DOHH2 (cell line): ENCODE measurements at regions not wholly inside any gene's neighbourhood (a gene's known extent, or its start where the extent isn't known, plus 50 kb on each side); places are given as distances from the start of the nearest gene placed in this dataset.

ENCODE experiments used
- H3F3A ChIP-seq: fragments of 200-600 bp; sonication (generic), shearing (Covaris generic); 2 replicates; pipeline ENCODE4 v1.6.0; 2016; ENCODE audit warnings: antibody characterized with exemption, mild to moderate bottlenecking; ENCODE audit not compliant: control insufficient read depth, insufficient read depth
- H3K27ac ChIP-seq: fragments of 200-600 bp; sonication (generic); 2 replicates; pipeline ENCODE4 v1.5.1; 2014; ENCODE audit warnings: low read depth, mild to moderate bottlenecking, low read length, moderate library complexity
- H3K27me3 ChIP-seq: fragments of 200-600 bp; sonication (generic); 2 replicates; pipeline ENCODE4 v1.6.1; 2014; ENCODE audit warnings: mild to moderate bottlenecking, low read length, mixed read lengths; ENCODE audit not compliant: control insufficient read depth
- H3K36me3 ChIP-seq: fragments of 200-600 bp; sonication (generic); 2 replicates; pipeline ENCODE4 v1.6.1; 2014; ENCODE audit warnings: mild to moderate bottlenecking, low read length, moderate library complexity, mixed read lengths; ENCODE audit not compliant: control insufficient read depth
- H3K4me1 ChIP-seq: fragments of 200-600 bp; sonication (generic); 2 replicates; pipeline ENCODE4 v1.6.1; 2014; ENCODE audit warnings: mild to moderate bottlenecking, low read length, mixed read lengths; ENCODE audit not compliant: control insufficient read depth
- H3K4me2 ChIP-seq: fragments of 200-600 bp; sonication (generic); 2 replicates; pipeline ENCODE4 v1.6.0; 2014; ENCODE audit warnings: mild to moderate bottlenecking, low read length, moderate library complexity
- H3K4me3 ChIP-seq: fragments of 200-600 bp; sonication (generic); 2 replicates; pipeline ENCODE4 v1.5.1; 2014; ENCODE audit warnings: mild to moderate bottlenecking, low read length, mixed read lengths
- H3K79me2 ChIP-seq: fragments of 200-600 bp; sonication (generic); 2 replicates; pipeline ENCODE4 v1.6.1; 2014; ENCODE audit warnings: mild to moderate bottlenecking, low read length, mixed read lengths; ENCODE audit not compliant: control insufficient read depth
- H3K9me2 ChIP-seq: fragments of 200-600 bp; sonication (generic); replicated peaks from 2 replicates; pipeline ENCODE4 v1.6.1; 2014; ENCODE audit warnings: mild to moderate bottlenecking, low read length, mixed read lengths; ENCODE audit not compliant: control insufficient read depth
- H3K9me3 ChIP-seq: fragments of 200-600 bp; sonication (generic); 2 replicates; pipeline ENCODE4 v1.6.1; 2014; ENCODE audit warnings: antibody characterized with exemption, low read length, mixed read lengths; ENCODE audit not compliant: control insufficient read depth, insufficient read depth
- H4K20me1 ChIP-seq: fragments of 200-600 bp; sonication (generic); 2 replicates; pipeline ENCODE4 v1.6.0; 2014; ENCODE audit warnings: low read depth, mild to moderate bottlenecking, antibody characterized with exemption, low read length, moderate library complexity; ENCODE audit not compliant: control insufficient read depth, insufficient read depth
- EZH2phosphoT487 ChIP-seq: fragments of 200-600 bp; sonication (generic); IDR thresholded peaks from 2 replicates; pipeline ENCODE4 v1.6.1; 2017; ENCODE audit warnings: borderline replicate concordance, mild to moderate bottlenecking, antibody characterized with exemption, low read length, moderate library complexity, mixed read lengths
- TF ChIP-seq, protein P1 (sequence below): fragments of 200-600 bp; sonication (generic); IDR thresholded peaks from one replicate; pipeline ENCODE4 v1.5.1; 2014; ENCODE audit warnings: antibody characterized with exemption, mild to moderate bottlenecking, low read depth, low read length; ENCODE audit not compliant: poor library complexity, severe bottlenecking

DNA sequence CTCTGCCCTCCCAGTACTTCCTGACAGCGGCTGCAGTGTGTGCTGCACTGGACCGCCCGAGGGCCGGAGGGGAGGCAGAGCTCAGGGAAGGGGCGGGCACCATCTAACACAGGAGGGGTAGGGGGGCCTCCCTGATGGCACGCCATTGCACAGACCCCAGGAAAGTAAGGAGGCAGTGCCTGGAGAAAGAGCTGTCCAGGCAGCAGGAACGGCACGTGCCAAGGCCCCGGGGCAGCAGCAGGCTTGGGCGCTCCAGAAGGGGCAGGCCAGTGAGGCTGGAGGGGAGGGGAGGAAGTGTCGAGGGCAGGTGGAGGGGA is 110.7 kb downstream of the CRYAA start:
- no peaks in the 10 kb centered on the region for H3K36me3 ChIP-seq
- H3K9me3 ChIP-seq: no peaks in the 10 kb centered on the region
- no peaks in the 10 kb centered on the region for H3F3A ChIP-seq
- no peak for TF ChIP-seq EZH2phosphoT487
- TF ChIP-seq, protein P1, sequence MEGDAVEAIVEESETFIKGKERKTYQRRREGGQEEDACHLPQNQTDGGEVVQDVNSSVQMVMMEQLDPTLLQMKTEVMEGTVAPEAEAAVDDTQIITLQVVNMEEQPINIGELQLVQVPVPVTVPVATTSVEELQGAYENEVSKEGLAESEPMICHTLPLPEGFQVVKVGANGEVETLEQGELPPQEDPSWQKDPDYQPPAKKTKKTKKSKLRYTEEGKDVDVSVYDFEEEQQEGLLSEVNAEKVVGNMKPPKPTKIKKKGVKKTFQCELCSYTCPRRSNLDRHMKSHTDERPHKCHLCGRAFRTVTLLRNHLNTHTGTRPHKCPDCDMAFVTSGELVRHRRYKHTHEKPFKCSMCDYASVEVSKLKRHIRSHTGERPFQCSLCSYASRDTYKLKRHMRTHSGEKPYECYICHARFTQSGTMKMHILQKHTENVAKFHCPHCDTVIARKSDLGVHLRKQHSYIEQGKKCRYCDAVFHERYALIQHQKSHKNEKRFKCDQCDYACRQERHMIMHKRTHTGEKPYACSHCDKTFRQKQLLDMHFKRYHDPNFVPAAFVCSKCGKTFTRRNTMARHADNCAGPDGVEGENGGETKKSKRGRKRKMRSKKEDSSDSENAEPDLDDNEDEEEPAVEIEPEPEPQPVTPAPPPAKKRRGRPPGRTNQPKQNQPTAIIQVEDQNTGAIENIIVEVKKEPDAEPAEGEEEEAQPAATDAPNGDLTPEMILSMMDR: no peak
- H3K79me2 ChIP-seq: no peaks in the 10 kb centered on the region
- H4K20me1 ChIP-seq: no peaks in the 10 kb centered on the region
- no peak overlapping the region for H3K4me3 ChIP-seq
- no peaks in the 10 kb centered on the region for H3K9me2 ChIP-seq
- H3K4me1 ChIP-seq: no peaks in the 10 kb centered on the region
- H3K27me3 ChIP-seq: no peaks in the 10 kb centered on the region
- no peak overlapping the region for H3K27ac ChIP-seq
- H3K4me2 ChIP-seq: no peak overlapping the region

DNA sequence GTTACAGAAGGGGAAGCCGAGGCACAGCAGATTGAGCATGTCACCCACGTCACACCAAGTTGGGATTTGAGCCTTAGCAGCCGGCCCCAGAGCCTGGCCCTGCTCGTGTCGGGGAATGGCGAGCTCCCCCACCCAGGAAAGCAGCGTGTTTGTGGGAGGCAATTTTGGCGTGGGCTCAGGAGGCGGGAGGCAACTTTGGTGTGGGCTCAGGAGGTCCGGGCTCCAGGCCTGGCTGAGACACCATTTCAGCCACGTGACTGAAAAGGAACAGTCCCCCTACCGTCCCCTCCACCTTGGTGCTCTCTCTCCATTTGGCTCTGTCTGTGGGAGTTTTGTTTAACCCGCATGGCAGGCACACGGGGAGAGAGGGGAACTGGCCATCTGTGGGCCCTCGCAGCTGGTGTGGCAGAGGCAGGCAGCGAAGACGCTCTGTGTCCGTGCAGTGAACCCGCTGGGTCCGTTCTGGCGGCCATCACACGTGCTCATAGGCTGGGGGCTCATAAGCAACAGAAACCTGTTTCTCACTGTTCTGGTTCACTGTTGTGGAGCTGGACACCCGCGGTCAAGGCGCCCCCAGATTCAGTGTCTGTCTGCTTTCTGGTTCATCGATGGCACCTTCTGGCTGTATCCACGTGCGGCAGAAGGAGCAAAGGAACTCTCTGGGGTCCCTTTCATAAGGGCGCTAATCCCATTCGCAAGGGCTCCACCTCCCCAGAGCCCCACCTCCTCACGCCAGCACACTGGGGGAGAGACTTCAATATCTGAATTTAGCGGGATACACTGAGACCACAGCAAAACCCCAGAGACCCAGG is 110.2 kb downstream of the CRYAA start:
- no peaks in the 10 kb centered on the region for H3K9me2 ChIP-seq
- peaks cover 4% of the 10 kb centered on the region; the same call in 1 of the 2 replicates for H3K27me3 ChIP-seq
- no peaks in the 10 kb centered on the region for H3K36me3 ChIP-seq
- TF ChIP-seq, protein P1: no peak
- no peak for TF ChIP-seq EZH2phosphoT487
- no peaks in the 10 kb centered on the region for H3F3A ChIP-seq
- H3K9me3 ChIP-seq: no peaks in the 10 kb centered on the region
- H3K4me2 ChIP-seq: no peak overlapping the region
- no peaks in the 10 kb centered on the region for H3K79me2 ChIP-seq
- no peak overlapping the region for H3K27ac ChIP-seq
- no peak overlapping the region for H3K4me3 ChIP-seq
- no peaks in the 10 kb centered on the region for H3K4me1 ChIP-seq
- no peaks in the 10 kb centered on the region for H4K20me1 ChIP-seq

DNA sequence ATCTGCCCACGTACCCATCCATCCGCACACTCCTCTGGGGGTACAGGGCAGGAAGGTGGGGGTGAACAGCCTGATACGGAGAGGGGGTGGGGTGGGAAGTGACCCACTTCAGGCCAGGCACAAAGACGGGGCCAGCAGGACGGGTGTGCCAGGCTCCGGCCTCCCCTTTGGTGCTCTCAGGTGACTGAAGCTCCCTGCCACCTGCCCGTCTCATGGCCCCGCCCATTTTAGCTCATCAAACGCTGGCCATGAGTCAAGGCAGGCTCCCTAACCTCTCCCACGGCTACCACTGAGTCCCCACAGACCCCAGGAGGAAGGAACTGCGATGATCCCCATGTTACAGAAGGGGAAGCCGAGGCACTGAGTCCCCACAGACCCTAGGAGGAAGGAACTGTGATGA is 109.6 kb downstream of the CRYAA start:
- no peak overlapping the region for H3K4me3 ChIP-seq
- H3F3A ChIP-seq: no peaks in the 10 kb centered on the region
- no peaks in the 10 kb centered on the region for H3K79me2 ChIP-seq
- no peaks in the 10 kb centered on the region for H4K20me1 ChIP-seq
- no peaks in the 10 kb centered on the region for H3K9me3 ChIP-seq
- H3K4me2 ChIP-seq: no peak overlapping the region
- H3K36me3 ChIP-seq: no peaks in the 10 kb centered on the region
- H3K9me2 ChIP-seq: no peaks in the 10 kb centered on the region
- no peak for TF ChIP-seq EZH2phosphoT487
- TF ChIP-seq, protein P1: no peak
- H3K27me3 ChIP-seq: peaks cover 8% of the 10 kb centered on the region; the same call in 1 of the 2 replicates
- H3K27ac ChIP-seq: no peak overlapping the region
- no peaks in the 10 kb centered on the region for H3K4me1 ChIP-seq
